ENCODE measurements at regions not wholly inside any gene's neighbourhood (a gene's known extent, or its start where the extent isn't known, plus 50 kb on each side); places are given as distances from the start of the nearest gene placed in this dataset.

DNA sequence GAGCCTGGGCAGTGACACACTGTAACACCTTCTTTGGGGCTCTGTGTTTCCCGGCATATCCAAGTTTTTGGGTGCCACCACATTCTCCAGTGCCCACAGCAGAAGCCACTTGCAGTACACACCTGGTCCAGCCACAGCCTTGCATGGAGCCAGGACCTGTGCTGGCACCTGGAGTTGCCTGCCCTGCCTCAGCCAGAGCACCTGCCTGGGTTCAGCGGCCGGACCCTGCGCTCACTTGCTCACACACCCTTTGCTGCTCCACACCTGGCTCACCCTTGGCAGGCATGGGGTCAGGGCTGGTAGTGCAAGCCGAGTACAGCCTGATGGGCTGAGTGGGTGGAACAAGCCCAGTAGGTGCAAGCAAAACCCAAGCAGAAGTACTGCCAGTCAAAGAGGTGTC is 1511.1 kb downstream of the TECRL start:
- intact Hi-C loops (cut with DNase I), result no loop called here
- Histone ChIP-seq H3K27me3 (no peaks in the 10 kb centered on the region), H3K4me3 (no peak overlapping the region), H3K9me3 (peaks cover 0 to 17% of the 10 kb centered on the region in 2 donors), H3K36me3 (no peaks in the 10 kb centered on the region), H3K27ac (no peak overlapping the region), H3K4me1 (no peaks in the 10 kb centered on the region)
- DNase-seq, result peak in 1 of 4 donors; percentile 60
- TF ChIP-seq, protein P1, sequence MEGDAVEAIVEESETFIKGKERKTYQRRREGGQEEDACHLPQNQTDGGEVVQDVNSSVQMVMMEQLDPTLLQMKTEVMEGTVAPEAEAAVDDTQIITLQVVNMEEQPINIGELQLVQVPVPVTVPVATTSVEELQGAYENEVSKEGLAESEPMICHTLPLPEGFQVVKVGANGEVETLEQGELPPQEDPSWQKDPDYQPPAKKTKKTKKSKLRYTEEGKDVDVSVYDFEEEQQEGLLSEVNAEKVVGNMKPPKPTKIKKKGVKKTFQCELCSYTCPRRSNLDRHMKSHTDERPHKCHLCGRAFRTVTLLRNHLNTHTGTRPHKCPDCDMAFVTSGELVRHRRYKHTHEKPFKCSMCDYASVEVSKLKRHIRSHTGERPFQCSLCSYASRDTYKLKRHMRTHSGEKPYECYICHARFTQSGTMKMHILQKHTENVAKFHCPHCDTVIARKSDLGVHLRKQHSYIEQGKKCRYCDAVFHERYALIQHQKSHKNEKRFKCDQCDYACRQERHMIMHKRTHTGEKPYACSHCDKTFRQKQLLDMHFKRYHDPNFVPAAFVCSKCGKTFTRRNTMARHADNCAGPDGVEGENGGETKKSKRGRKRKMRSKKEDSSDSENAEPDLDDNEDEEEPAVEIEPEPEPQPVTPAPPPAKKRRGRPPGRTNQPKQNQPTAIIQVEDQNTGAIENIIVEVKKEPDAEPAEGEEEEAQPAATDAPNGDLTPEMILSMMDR (IDR thresholded peaks at IDR 0.05), result no peak
- no peak for ATAC-seq

DNA sequence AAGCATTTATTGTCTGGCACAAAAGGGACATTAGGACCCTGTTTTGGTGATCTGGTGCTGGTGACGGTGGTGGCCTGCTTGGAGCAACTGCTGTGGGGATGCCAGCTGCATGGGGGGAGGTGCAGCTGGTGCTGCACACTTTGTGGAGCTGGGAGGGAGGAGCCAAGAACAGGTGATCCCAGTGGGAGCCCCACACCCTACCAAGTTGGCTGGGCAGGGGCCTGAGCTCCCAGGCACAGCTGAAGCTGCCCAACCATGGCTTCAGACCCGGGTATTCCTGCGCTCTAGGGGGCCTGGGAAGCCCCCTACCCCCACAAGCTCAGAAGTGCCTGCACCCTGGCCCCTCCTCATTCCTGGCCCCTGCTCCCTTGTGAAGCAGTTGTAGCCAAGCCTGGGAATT is 1512.5 kb downstream of the TECRL start:
- H3K4me3 ChIP-seq, result no peak overlapping the region
- peaks cover 0 to 17% of the 10 kb centered on the region in 2 donors for H3K9me3 ChIP-seq
- no peaks in the 10 kb centered on the region for H3K27me3 ChIP-seq
- TF ChIP-seq, protein P1 (IDR thresholded peaks at IDR 0.05), result no peak
- intact Hi-C loops (cut with DNase I), result no loop called here
- ATAC-seq (no peak), DNase-seq (peak in 1 of 4 donors; percentile 35)
- H3K36me3 ChIP-seq, result no peaks in the 10 kb centered on the region
- no peak overlapping the region for H3K27ac ChIP-seq
- no peaks in the 10 kb centered on the region for H3K4me1 ChIP-seq

DNA sequence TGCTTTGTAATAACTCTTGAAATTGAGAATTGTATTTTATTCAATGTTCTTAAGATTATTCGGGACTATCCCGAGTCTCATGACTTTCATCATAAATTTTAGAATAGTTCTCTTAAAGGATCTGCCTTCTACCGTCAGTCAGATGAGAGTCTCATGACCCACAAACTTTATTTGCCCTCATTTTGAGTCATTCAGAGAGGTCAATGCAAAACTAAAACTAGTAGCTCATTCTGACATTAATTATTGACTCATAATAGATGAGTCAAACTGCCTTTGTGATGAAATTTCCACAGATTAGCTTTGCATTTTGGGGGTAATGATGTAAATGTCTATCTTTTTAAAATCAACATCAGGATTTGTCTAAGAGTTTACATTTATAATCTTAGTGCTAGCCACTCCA is 1527.3 kb downstream of the TECRL start:
- Histone ChIP-seq H3K27ac (no peak overlapping the region), H3K27me3 (no peaks in the 10 kb centered on the region), H3K4me3 (no peak overlapping the region), H3K9me3 (no peaks in the 10 kb centered on the region), H3K36me3 (no peaks in the 10 kb centered on the region), H3K4me1 (no peaks in the 10 kb centered on the region)
- DNase-seq (no peak), ATAC-seq (no peak)
- intact Hi-C loops (cut with DNase I), result no loop called here
- TF ChIP-seq, protein P1 (IDR thresholded peaks at IDR 0.05), result no peak

DNA sequence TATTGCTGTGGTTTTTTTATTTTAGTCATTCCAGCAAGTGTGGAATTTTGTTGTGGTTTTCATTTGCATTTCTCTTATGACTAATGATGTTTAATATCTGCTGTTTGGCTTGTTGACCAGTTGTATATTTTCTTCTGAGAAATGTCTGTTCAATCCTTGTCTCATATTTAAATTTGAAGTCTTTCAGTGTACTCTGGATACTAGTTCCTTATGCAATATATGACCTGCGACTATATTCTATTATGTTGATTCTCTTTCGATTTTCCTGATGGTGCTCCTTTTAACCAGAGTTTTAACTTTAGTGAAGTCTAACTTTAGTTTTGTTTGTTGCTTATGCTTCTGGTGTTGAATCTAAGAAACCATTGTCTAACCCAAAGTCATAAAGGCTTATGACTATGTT is 1528.0 kb downstream of the TECRL start:
- H3K36me3 ChIP-seq, result no peaks in the 10 kb centered on the region
- DNase-seq, result no peak
- no peaks in the 10 kb centered on the region for H3K27me3 ChIP-seq
- H3K4me1 ChIP-seq, result no peaks in the 10 kb centered on the region
- TF ChIP-seq, protein P1 (IDR thresholded peaks at IDR 0.05), result no peak
- H3K27ac ChIP-seq, result no peak overlapping the region
- ATAC-seq, result no peak
- no peak overlapping the region for H3K4me3 ChIP-seq
- intact Hi-C loops (cut with DNase I), result no loop called here
- no peaks in the 10 kb centered on the region for H3K9me3 ChIP-seq

DNA sequence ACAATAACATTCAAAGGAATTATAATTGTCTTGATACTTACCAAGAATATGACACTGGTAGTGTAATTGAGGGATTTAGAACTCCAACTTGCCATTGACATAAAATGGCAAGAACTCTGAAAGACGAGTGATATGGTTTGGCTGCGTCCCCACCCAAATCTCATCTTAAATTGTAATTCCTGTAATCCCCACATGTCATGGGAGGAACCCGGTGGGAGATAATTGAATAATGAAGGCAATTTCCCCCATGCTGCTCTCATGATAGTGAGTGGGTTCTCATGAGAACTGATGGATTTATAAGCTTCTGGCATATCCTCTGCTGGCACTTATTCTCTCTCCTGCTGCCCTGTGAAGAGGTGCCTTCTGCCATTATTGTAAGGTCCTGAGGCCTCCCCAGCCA is 1536.4 kb downstream of the TECRL start:
- DNase-seq, result no peak

More for the DNA sequence above, 1536.4 kb downstream of the TECRL start:
- Histone ChIP-seq H3K36me3 (no peaks in the 10 kb centered on the region), H3K4me3 (no peak overlapping the region), H3K9me3 (peaks cover 0 to 6% of the 10 kb centered on the region in 2 donors), H3K27me3 (no peaks in the 10 kb centered on the region), H3K4me1 (no peaks in the 10 kb centered on the region), H3K27ac (no peak overlapping the region)
- ATAC-seq, result no peak
- TF ChIP-seq, protein P1 (IDR thresholded peaks at IDR 0.05), result no peak
- intact Hi-C loops (cut with DNase I), result no loop called here
